ENCODE measurements at regions not wholly inside any gene's neighbourhood (a gene's known extent, or its start where the extent isn't known, plus 50 kb on each side); places are given as distances from the start of the nearest gene placed in this dataset.

DNA sequence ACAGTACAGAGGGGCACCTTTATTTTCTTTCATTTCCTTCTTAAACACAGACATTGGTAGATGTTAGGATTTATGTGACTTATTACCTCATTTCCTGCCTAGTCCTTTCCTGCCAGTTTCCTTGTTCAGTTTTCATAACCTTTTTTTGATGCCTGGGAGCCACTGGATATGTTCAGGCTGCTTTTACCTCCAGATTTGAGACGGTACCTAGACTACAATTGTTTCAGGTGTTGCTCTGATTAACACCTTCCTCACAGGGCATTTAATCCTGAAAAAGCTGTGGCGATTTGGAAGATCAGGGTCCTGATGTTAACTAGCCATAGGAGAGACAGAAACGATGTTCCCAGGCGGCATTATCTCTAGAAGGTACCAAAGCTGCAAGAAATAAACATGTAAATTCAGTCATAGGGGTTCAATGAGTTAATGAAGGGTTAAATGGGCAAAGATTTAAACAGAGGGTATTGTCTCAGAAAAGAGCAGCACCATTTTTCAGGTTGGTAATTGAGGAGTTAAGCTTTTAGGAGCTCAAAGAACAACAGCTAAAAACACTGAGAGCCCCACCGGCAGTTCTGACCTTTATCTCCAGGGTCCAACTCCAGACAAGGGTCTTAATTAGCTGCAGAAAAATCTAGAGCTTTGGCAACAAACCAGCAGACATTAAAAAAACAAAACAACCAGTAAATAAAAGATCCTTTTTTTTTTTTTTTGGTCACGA is 93.3 kb downstream of the HRH4 start:
- H4K20me1 ChIP-seq (ENCODE audit: insufficient read depth, low read length) = no peaks in the 10 kb centered on the region
- H3K4me1 ChIP-seq (ENCODE audit: insufficient read depth, low read length, poor library complexity, severe bottlenecking) = no peaks in the 10 kb centered on the region
- intact Hi-C loops (cut with micrococcal nuclease; ENCODE audit: unreplicated experiment) = no loop called here
- no peak overlapping the region for H3K27ac ChIP-seq (ENCODE audit: low read depth, low read length, poor library complexity, severe bottlenecking)
- no peak overlapping the region for H3K4me2 ChIP-seq (ENCODE audit: low read length)
- no peak overlapping the region for H3K4me3 ChIP-seq (ENCODE audit: low read depth, low read length, poor library complexity, severe bottlenecking)
- no peak overlapping the region for H2AFZ ChIP-seq (ENCODE audit: low read length)
- CTCF ChIA-PET (ENCODE audit: unreplicated experiment) = no interaction called here
- no peaks in the 10 kb centered on the region for H3K9me2 ChIP-seq (ENCODE audit: insufficient read depth, low read length)
- H3K79me2 ChIP-seq (ENCODE audit: insufficient read depth, low read depth, low read length) = no peaks in the 10 kb centered on the region
- H3K9me3 ChIP-seq (ENCODE audit: low read length) = no peaks in the 10 kb centered on the region
- POLR2A ChIA-PET = interaction anchor here (0.9 kb wide), 1 partner anchor 12 kb away, joined by 3 read pairs; no protein-coding TSS in a partner anchor
- BruUV-seq (replicated peaks) = no TSS peak
- no peak for TF ChIP-seq EZH2phosphoT487 (IDR thresholded peaks at IDR 0.05; ENCODE audit: borderline replicate concordance, low read depth, low read length)
- TF ChIP-seq, protein P1, sequence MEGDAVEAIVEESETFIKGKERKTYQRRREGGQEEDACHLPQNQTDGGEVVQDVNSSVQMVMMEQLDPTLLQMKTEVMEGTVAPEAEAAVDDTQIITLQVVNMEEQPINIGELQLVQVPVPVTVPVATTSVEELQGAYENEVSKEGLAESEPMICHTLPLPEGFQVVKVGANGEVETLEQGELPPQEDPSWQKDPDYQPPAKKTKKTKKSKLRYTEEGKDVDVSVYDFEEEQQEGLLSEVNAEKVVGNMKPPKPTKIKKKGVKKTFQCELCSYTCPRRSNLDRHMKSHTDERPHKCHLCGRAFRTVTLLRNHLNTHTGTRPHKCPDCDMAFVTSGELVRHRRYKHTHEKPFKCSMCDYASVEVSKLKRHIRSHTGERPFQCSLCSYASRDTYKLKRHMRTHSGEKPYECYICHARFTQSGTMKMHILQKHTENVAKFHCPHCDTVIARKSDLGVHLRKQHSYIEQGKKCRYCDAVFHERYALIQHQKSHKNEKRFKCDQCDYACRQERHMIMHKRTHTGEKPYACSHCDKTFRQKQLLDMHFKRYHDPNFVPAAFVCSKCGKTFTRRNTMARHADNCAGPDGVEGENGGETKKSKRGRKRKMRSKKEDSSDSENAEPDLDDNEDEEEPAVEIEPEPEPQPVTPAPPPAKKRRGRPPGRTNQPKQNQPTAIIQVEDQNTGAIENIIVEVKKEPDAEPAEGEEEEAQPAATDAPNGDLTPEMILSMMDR (conservative IDR thresholded peaks at IDR 0.05; ENCODE audit: low read length) = no peak
- no peaks in the 10 kb centered on the region for H3K36me3 ChIP-seq (ENCODE audit: insufficient read depth, low read length)
- DNase-seq (ENCODE audit: low spot score) = no peak

DNA sequence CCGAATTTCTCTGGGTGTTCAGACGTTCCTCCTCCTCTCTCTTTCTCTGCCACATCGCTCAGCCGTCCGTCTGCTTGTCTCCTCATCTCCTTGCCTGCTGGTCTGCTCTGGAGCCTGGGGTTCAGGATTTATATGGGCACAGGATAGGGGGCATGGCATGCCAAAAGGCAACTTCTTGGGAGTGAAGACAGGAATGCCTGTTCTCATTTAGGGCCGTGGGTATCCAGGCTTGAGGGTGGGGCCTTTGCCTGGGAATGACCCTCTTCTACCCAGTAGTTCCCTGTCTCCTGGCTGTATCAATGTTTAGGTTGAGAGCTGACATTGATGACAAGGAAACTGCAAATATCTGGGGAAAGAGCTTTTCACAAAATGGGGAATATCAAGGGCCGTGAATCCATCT is 98.0 kb downstream of the HRH4 start:
- H3K36me3 ChIP-seq (ENCODE audit: insufficient read depth, low read length) = no peaks in the 10 kb centered on the region
- no peak overlapping the region for H3K4me3 ChIP-seq (ENCODE audit: low read depth, low read length, poor library complexity, severe bottlenecking)
- intact Hi-C loops (cut with micrococcal nuclease; ENCODE audit: unreplicated experiment) = no loop called here
- no peaks in the 10 kb centered on the region for H3K9me3 ChIP-seq (ENCODE audit: low read length)
- no peaks in the 10 kb centered on the region for H3K4me1 ChIP-seq (ENCODE audit: insufficient read depth, low read length, poor library complexity, severe bottlenecking)
- H3K27ac ChIP-seq (ENCODE audit: low read depth, low read length, poor library complexity, severe bottlenecking) = no peak overlapping the region
- TF ChIP-seq, protein P1 (conservative IDR thresholded peaks at IDR 0.05; ENCODE audit: low read length) = no peak
- no peak for TF ChIP-seq EZH2phosphoT487 (IDR thresholded peaks at IDR 0.05; ENCODE audit: borderline replicate concordance, low read depth, low read length)
- no peak overlapping the region for H3K4me2 ChIP-seq (ENCODE audit: low read length)
- no peaks in the 10 kb centered on the region for H4K20me1 ChIP-seq (ENCODE audit: insufficient read depth, low read length)
- BruUV-seq (replicated peaks) = no TSS peak
- H3K79me2 ChIP-seq (ENCODE audit: insufficient read depth, low read depth, low read length) = no peaks in the 10 kb centered on the region
- CTCF ChIA-PET (ENCODE audit: unreplicated experiment) = no interaction called here
- DNase-seq (ENCODE audit: low spot score) = no peak
- H3K9me2 ChIP-seq (ENCODE audit: insufficient read depth, low read length) = no peaks in the 10 kb centered on the region
- H2AFZ ChIP-seq (ENCODE audit: low read length) = no peak overlapping the region
- POLR2A ChIA-PET = no interaction called here

DNA sequence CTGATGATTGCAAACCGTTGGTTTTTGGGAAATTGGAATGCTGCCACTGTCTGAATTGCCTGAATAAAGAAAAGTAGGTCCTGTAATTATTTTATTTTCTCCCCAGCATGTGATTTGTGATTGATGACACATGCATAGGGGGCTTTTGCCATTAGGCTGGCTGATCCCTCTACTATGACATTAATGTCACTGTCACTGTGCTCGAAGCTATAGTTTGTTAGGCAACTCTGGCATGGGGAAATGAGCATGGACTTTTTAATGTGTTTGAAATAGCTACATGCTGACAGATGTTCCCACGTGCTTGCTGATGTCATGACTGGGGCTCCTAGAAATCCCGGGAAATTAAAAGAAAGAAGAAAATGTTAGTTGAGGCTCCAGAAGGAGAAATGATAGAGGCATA is 99.1 kb downstream of the HRH4 start:
- no peaks in the 10 kb centered on the region for H3K9me2 ChIP-seq (ENCODE audit: insufficient read depth, low read length)
- no peaks in the 10 kb centered on the region for H3K9me3 ChIP-seq (ENCODE audit: low read length)
- TF ChIP-seq, protein P1 (conservative IDR thresholded peaks at IDR 0.05; ENCODE audit: low read length) = no peak
- TF ChIP-seq EZH2phosphoT487 (IDR thresholded peaks at IDR 0.05; ENCODE audit: borderline replicate concordance, low read depth, low read length) = no peak
- H3K27ac ChIP-seq (ENCODE audit: low read depth, low read length, poor library complexity, severe bottlenecking) = no peak overlapping the region
- H3K36me3 ChIP-seq (ENCODE audit: insufficient read depth, low read length) = no peaks in the 10 kb centered on the region
- ChIA-PET POLR2A (no interaction called here), CTCF (ENCODE audit: unreplicated experiment) (no interaction called here)
- no peak overlapping the region for H3K4me3 ChIP-seq (ENCODE audit: low read depth, low read length, poor library complexity, severe bottlenecking)
- H3K4me2 ChIP-seq (ENCODE audit: low read length) = no peak overlapping the region
- no peaks in the 10 kb centered on the region for H3K79me2 ChIP-seq (ENCODE audit: insufficient read depth, low read depth, low read length)
- H3K4me1 ChIP-seq (ENCODE audit: insufficient read depth, low read length, poor library complexity, severe bottlenecking) = no peaks in the 10 kb centered on the region
- no TSS peak for BruUV-seq (replicated peaks)
- H2AFZ ChIP-seq (ENCODE audit: low read length) = no peak overlapping the region
- no peaks in the 10 kb centered on the region for H4K20me1 ChIP-seq (ENCODE audit: insufficient read depth, low read length)
- no peak for DNase-seq (ENCODE audit: low spot score)
- intact Hi-C loops (cut with micrococcal nuclease; ENCODE audit: unreplicated experiment) = no loop called here

Data from OCI-LY7 (cell line).